SK-N-SH (cell line): ENCODE measurements at regions not wholly inside any gene's neighbourhood (a gene's known extent, or its start where the extent isn't known, plus 50 kb on each side); places are given as distances from the start of the nearest gene placed in this dataset.
"Not testable (repeated sequence)": the region's sequence is repeated elsewhere in the genome, so short reads cannot be mapped to it uniquely, and the experiment has no call there.

Experiments
- CTCF ChIA-PET: fragments of 300-600, 350-600 bp; formaldehyde crosslinking; extraction: SDS; loops from one replicate; lab custom pipeline; 2021; lab: Yijun Ruan, JAX
- POLR2A ChIA-PET: fragments of 350-600 bp; sonication (Branson Sonifier 250); formaldehyde crosslinking; extraction: SDS; loops from one replicate; lab custom pipeline; 2020; ENCODE audit warnings: antibody characterized with exemption, inconsistent platforms; lab: Yijun Ruan, JAX
- DNase-seq: peaks from one replicate; pipeline ENCODE4 v3.0.0; 2012
- H2AFZ ChIP-seq: fragments of 200-600 bp; sonication (generic); 2 replicates; pipeline ENCODE4 v1.8.1; 2016; ENCODE audit warnings: antibody characterized with exemption, mild to moderate bottlenecking, low read depth
- H3F3A ChIP-seq: fragments of 200-600 bp; sonication (generic); replicated peaks from 2 replicates; pipeline ENCODE3; 2016; ENCODE audit warnings: antibody characterized with exemption, mild to moderate bottlenecking; ENCODE audit not compliant: insufficient read depth
- H3K27ac ChIP-seq, 2 experiments: fragments of 200-500 bp in 1 of 2; fragments of 200-600 bp in 1 of 2; sonication (Bioruptor generic) in 1 of 2; sonication (generic), shearing (Covaris generic) in 1 of 2; 2 replicates each; pipeline versions ENCODE4 v1.5.1 to v1.6.1; 2014 to 2016; ENCODE audit warnings: low read depth in 2 of 2, inconsistent platforms in 1 of 2, low read length in 1 of 2, mild to moderate bottlenecking in 1 of 2, mixed read lengths in 1 of 2
- H3K27me3 ChIP-seq: fragments of 200-600 bp; sonication (generic), shearing (Covaris generic); 2 replicates; pipeline ENCODE4 v1.6.1; 2016; ENCODE audit warnings: mixed run types; ENCODE audit not compliant: insufficient read depth
- H3K36me3 ChIP-seq, 2 experiments: fragments of 200-500 bp in 1 of 2; fragments of 200-600 bp in 1 of 2; sonication (Bioruptor generic) in 1 of 2; sonication (generic) in 1 of 2; replicated peaks in 1 of 2; 2 replicates each; pipeline versions ENCODE3 to v1.5.1; 2014 to 2016; ENCODE audit warnings: low read length in 1 of 2, mild to moderate bottlenecking in 1 of 2; ENCODE audit not compliant: insufficient read depth in 2 of 2, control insufficient read depth in 1 of 2
- H3K4me1 ChIP-seq, 2 experiments: fragments of 200-500 bp in 1 of 2; fragments of 200-600 bp in 1 of 2; sonication (Bioruptor generic) in 1 of 2; sonication (generic), shearing (Covaris generic) in 1 of 2; 2 replicates each; pipeline versions ENCODE4 v1.5.1 to v1.6.1; 2014 to 2016; ENCODE audit warnings: low read depth in 1 of 2, low read length in 1 of 2, mixed run types in 1 of 2; ENCODE audit not compliant: insufficient read depth in 2 of 2, control insufficient read depth in 1 of 2
- H3K4me2 ChIP-seq: fragments of 200-600 bp; sonication (generic), shearing (Covaris generic); 2 replicates; pipeline ENCODE4 v1.6.1; 2017; ENCODE audit warnings: mixed run types
- H3K4me3 ChIP-seq, 2 experiments: fragments of 200-500 bp in 1 of 2; fragments of 200-600 bp in 1 of 2; sonication (Bioruptor generic) in 1 of 2; sonication (generic), shearing (Covaris generic) in 1 of 2; 2 replicates each; pipeline versions ENCODE4 v1.5.1 to v1.8.1; 2014 to 2016; ENCODE audit warnings: low read depth in 2 of 2, inconsistent platforms in 1 of 2, low read length in 1 of 2, mild to moderate bottlenecking in 1 of 2, mixed read lengths in 1 of 2, moderate library complexity in 1 of 2
- H3K79me2 ChIP-seq: fragments of 200-600 bp; sonication (generic); 2 replicates; pipeline ENCODE4 v1.8.1; 2017; ENCODE audit warnings: mild to moderate bottlenecking; ENCODE audit not compliant: insufficient read depth
- H3K9ac ChIP-seq: fragments of 200-600 bp; sonication (generic); 2 replicates; pipeline ENCODE4 v1.6.1; 2017; ENCODE audit warnings: mixed run types
- H3K9me2 ChIP-seq: fragments of 200-600 bp; sonication (generic); 2 replicates; pipeline ENCODE4 v1.6.1; 2017; ENCODE audit warnings: mixed run types
- H3K9me3 ChIP-seq: fragments of 200-600 bp; sonication (generic); 2 replicates; pipeline ENCODE4 v1.6.1; 2017; ENCODE audit warnings: mixed run types, mild to moderate bottlenecking, moderate library complexity
- H4K20me1 ChIP-seq: fragments of 200-600 bp; sonication (generic); 2 replicates; pipeline ENCODE4 v1.6.1; 2017; ENCODE audit warnings: mild to moderate bottlenecking, mixed run types; ENCODE audit not compliant: insufficient read depth
- EP300 ChIP-seq, 2 experiments: IDR thresholded peaks; 2 replicates each; pipeline versions ENCODE4 v1.4.0 to v1.6.1; 2012; ENCODE audit warnings: borderline replicate concordance in 1 of 2, low read depth in 1 of 2, low read length in 1 of 2
- FOSL2 ChIP-seq: IDR thresholded peaks from 2 replicates; pipeline ENCODE4 v1.4.0; 2012; ENCODE audit warnings: low read depth, mild to moderate bottlenecking, moderate library complexity, borderline replicate concordance
- FOXJ3 ChIP-seq: sonication (generic); formaldehyde crosslinking; IDR thresholded peaks from 2 replicates; pipeline ENCODE4 v1.5.1; 2020; ENCODE audit warnings: mild to moderate bottlenecking, missing genetic modification reagents
- FOXM1 ChIP-seq: IDR thresholded peaks from 2 replicates; pipeline ENCODE4 v1.4.0; 2012; ENCODE audit warnings: low read depth, mild to moderate bottlenecking
- GABPA ChIP-seq: IDR thresholded peaks from 2 replicates; pipeline ENCODE4 v1.4.0; 2012; ENCODE audit warnings: low read depth, mild to moderate bottlenecking
- GATA2 ChIP-seq: sonication (generic); formaldehyde crosslinking; IDR thresholded peaks from 2 replicates; pipeline ENCODE4 v1.5.0; 2020; ENCODE audit warnings: mild to moderate bottlenecking, missing genetic modification reagents
- MEF2A ChIP-seq: IDR thresholded peaks from 2 replicates; pipeline ENCODE4 v1.4.0; 2012; ENCODE audit warnings: low read depth, borderline replicate concordance
- NFIC ChIP-seq: IDR thresholded peaks from 2 replicates; pipeline ENCODE4 v1.4.0; 2012; ENCODE audit warnings: borderline replicate concordance
- SIN3A ChIP-seq: IDR thresholded peaks from 2 replicates; pipeline ENCODE4 v1.6.1; 2012; ENCODE audit warnings: low read depth, mild to moderate bottlenecking, low read length, moderate library complexity, borderline replicate concordance
- SMC3 ChIP-seq: IDR thresholded peaks from 2 replicates; pipeline ENCODE4 v1.6.1; 2012; ENCODE audit warnings: low read depth, low read length, improper control_type of control experiment
- TCF12 ChIP-seq: IDR thresholded peaks from 2 replicates; pipeline ENCODE4 v1.4.0; 2012
- WGBS: methylation state at CpG from one replicate; pipeline ENCODE4 v1.1.6; 2017; ENCODE audit warnings: low lambda C conversion rate; 5-methylcytosine and 5-hydroxymethylcytosine counted together
- TF ChIP-seq, protein P1 (sequence below): fragments of 150-350 bp; IDR thresholded peaks from 2 replicates; pipeline ENCODE4 v1.6.1; 2016; ENCODE audit warnings: mild to moderate bottlenecking, low read depth, low read length
- TF ChIP-seq, protein P2 (sequence below): IDR thresholded peaks from 2 replicates; pipeline ENCODE4; 2012
- TF ChIP-seq, protein P3 (sequence below): IDR thresholded peaks from 2 replicates; pipeline ENCODE4 v1.4.0; 2012; ENCODE audit warnings: low read depth, borderline replicate concordance

GRCh38 chr4:72843466-72843865 is 226.1 kb downstream of the COX18 start:
- Histone ChIP-seq H3K27ac (no peak overlapping the region), H3K4me1 (no peaks in the 10 kb centered on the region; a peak in 1 of 4 replicates), H3K4me3 (no peak overlapping the region), H4K20me1 (no peaks in the 10 kb centered on the region), H2AFZ (no peak overlapping the region), H3K4me2 (no peak overlapping the region), H3F3A (no peaks in the 10 kb centered on the region), H3K36me3 (no peaks in the 10 kb centered on the region), H3K9ac (no peak overlapping the region), H3K9me2 (no peaks in the 10 kb centered on the region), H3K27me3 (no peaks in the 10 kb centered on the region), H3K79me2 (no peaks in the 10 kb centered on the region), H3K9me3 (no peaks in the 10 kb centered on the region)
- CTCF ChIA-PET, result no interaction called here
- no peak for DNase-seq
- TF ChIP-seq GABPA (no peak), EP300 (IDR thresholded peaks at IDR 0.05; ENCODE audit: borderline replicate concordance in 1 of 2, low read depth in 1 of 2, low read length in 1 of 2) (no peak), MEF2A (no peak), FOXJ3 (CRISPR knock-in tag) (no peak), SMC3 (no peak), FOXM1 (no peak), GATA2 (no peak), NFIC (no peak), TCF12 (no peak), FOSL2 (no peak)
- TF ChIP-seq, protein P1, sequence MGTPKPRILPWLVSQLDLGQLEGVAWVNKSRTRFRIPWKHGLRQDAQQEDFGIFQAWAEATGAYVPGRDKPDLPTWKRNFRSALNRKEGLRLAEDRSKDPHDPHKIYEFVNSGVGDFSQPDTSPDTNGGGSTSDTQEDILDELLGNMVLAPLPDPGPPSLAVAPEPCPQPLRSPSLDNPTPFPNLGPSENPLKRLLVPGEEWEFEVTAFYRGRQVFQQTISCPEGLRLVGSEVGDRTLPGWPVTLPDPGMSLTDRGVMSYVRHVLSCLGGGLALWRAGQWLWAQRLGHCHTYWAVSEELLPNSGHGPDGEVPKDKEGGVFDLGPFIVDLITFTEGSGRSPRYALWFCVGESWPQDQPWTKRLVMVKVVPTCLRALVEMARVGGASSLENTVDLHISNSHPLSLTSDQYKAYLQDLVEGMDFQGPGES, result no peak
- TF ChIP-seq, protein P2, sequence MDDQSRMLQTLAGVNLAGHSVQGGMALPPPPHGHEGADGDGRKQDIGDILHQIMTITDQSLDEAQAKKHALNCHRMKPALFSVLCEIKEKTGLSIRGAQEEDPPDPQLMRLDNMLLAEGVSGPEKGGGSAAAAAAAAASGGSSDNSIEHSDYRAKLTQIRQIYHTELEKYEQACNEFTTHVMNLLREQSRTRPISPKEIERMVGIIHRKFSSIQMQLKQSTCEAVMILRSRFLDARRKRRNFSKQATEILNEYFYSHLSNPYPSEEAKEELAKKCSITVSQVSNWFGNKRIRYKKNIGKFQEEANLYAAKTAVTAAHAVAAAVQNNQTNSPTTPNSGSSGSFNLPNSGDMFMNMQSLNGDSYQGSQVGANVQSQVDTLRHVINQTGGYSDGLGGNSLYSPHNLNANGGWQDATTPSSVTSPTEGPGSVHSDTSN, result no peak
- TF ChIP-seq, protein P3, sequence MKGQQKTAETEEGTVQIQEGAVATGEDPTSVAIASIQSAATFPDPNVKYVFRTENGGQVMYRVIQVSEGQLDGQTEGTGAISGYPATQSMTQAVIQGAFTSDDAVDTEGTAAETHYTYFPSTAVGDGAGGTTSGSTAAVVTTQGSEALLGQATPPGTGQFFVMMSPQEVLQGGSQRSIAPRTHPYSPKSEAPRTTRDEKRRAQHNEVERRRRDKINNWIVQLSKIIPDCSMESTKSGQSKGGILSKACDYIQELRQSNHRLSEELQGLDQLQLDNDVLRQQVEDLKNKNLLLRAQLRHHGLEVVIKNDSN, result no peak
- POLR2A ChIA-PET, result no interaction called here

DNA sequence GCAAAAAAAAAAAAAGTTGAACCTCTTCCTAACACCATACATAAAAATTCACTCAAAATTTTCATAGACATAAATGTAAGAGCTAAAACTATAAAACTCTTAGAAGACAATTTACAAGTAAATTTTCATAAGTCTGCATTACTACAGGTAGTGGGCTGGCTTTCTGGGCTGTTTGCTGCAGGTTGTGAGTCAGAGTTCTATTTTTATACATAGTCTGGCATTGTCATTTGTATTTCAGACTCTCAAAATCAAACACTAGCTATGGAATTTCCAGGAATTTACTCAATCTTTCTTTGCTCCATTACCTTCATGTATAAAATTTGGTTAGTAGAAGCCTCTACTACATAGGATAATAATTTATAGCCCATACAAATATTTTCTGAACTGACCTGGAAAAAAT is 227.2 kb downstream of the COX18 start:
- H4K20me1 ChIP-seq, result no peaks in the 10 kb centered on the region
- TF ChIP-seq MEF2A (peak; percentile 60; the same call in 1 of the 2 replicates), SIN3A (no peak)
- TF ChIP-seq, protein P3, result no peak
- H2AFZ ChIP-seq, result no peak overlapping the region
- H3F3A ChIP-seq, result no peaks in the 10 kb centered on the region
- no peak for DNase-seq
- H3K27ac ChIP-seq, result no peak overlapping the region
- no peak overlapping the region for H3K4me3 ChIP-seq
- no peaks in the 10 kb centered on the region for H3K36me3 ChIP-seq
- H3K9ac ChIP-seq, result no peak overlapping the region
- H3K4me2 ChIP-seq, result no peak overlapping the region
- no peaks in the 10 kb centered on the region for H3K27me3 ChIP-seq
- ChIA-PET POLR2A (no interaction called here), CTCF (no interaction called here)
- H3K79me2 ChIP-seq, result no peaks in the 10 kb centered on the region
- H3K4me1 ChIP-seq, result no peaks in the 10 kb centered on the region; a peak in 1 of 4 replicates
- no peaks in the 10 kb centered on the region for H3K9me3 ChIP-seq
- no peaks in the 10 kb centered on the region for H3K9me2 ChIP-seq

DNA sequence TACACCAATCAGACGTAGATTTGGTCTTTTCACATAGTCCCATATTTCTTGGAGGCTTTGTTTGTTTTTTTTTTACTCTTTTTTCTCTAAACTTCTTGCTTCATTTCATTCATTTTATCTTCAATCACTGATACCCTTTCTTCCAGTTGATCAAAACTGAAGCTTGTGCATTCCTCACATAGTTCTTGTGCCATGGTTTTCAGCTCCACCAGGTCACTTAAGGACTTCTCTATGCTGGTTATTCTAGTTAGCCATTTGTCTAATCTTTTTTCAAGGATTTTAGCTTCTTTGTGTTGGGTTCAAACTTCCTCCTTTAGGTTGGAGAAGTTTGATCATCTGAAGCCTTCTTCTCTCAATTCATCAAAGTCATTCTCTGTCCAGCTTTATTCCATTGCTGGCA is 229.3 kb downstream of the COX18 start:
- WGBS, result 19% methylated on average over 1 of the region's 1 CpG
- H3F3A ChIP-seq, result not testable (repeated sequence)

More for the DNA sequence above, 229.3 kb downstream of the COX18 start:
- CTCF ChIA-PET, H3K27ac ChIP-seq, H3K9me3 ChIP-seq, H3K9ac ChIP-seq, H3K9me2 ChIP-seq, POLR2A ChIA-PET, H3K4me2 ChIP-seq, H4K20me1 ChIP-seq, H3K36me3 ChIP-seq, H2AFZ ChIP-seq, DNase-seq, H3K27me3 ChIP-seq, H3K79me2 ChIP-seq, H3K4me1 ChIP-seq, H3K4me3 ChIP-seq: not testable (repeated sequence)
